SK-N-SH treated with all-trans-retinoic acid at 6 μM for 48 hours (cell line): ENCODE measurements at regions not wholly inside any gene's neighbourhood (a gene's known extent, or its start where the extent isn't known, plus 50 kb on each side); places are given as distances from the start of the nearest gene placed in this dataset.
A peak's percentile ranks its signal among the peaks of the same experiment; 100 is the strongest.

ENCODE experiments used
- ATAC-seq: fragments of 200-7000 bp; cut with Tn5 transposase; 3 replicates; pipeline ENCODE4 v1.9.1; 2020; ENCODE audit warnings: mild to moderate bottlenecking, moderate library complexity
- ARNTL ChIP-seq: fragments of 450-650 bp; formaldehyde crosslinking; IDR thresholded peaks from 2 replicates; pipeline ENCODE4 v1.5.0; 2020; ENCODE audit warnings: low read depth, mild to moderate bottlenecking, moderate library complexity, borderline replicate concordance
- BACH2 ChIP-seq: fragments of 250-450 bp; sonication (Bioruptor Pico); IDR thresholded peaks from 2 replicates; pipeline ENCODE4 v1.9.0; 2021; ENCODE audit warnings: mild to moderate bottlenecking, borderline replicate concordance
- CREB5 ChIP-seq: fragments of 250-450 bp; sonication (Bioruptor Pico); IDR thresholded peaks from 2 replicates; pipeline ENCODE4 v1.5.1; 2020; ENCODE audit warnings: low read depth, mild to moderate bottlenecking, moderate library complexity
- CSRNP3 ChIP-seq: fragments of 250-450 bp; sonication (Bioruptor Pico); IDR thresholded peaks from 2 replicates; pipeline ENCODE4 v1.5.1; 2021; ENCODE audit warnings: mild to moderate bottlenecking, moderate library complexity
- GLIS3 ChIP-seq: fragments of 250-450 bp; sonication (Bioruptor Pico); IDR thresholded peaks from 2 replicates; pipeline ENCODE4 v1.5.0; 2020; ENCODE audit warnings: mild to moderate bottlenecking, moderate library complexity
- ISL1 ChIP-seq: fragments of 250-450 bp; sonication (Bioruptor Pico); IDR thresholded peaks from 2 replicates; pipeline ENCODE4 v2.1.2; 2022; ENCODE audit warnings: mild to moderate bottlenecking, moderate library complexity
- OSR1 ChIP-seq: fragments of 250-450 bp; sonication (Bioruptor Pico); IDR thresholded peaks from 2 replicates; pipeline ENCODE4 v1.8.0; 2022; ENCODE audit warnings: moderate library complexity, mild to moderate bottlenecking, inconsistent platforms
- PATZ1 ChIP-seq: fragments of 250-450 bp; sonication (Bioruptor Pico); IDR thresholded peaks from 2 replicates; pipeline ENCODE4 v1.8.0; 2020; ENCODE audit warnings: mild to moderate bottlenecking, moderate library complexity, borderline replicate concordance
- POU6F1 ChIP-seq: fragments of 250-450 bp; sonication (Bioruptor Pico); IDR thresholded peaks from 2 replicates; pipeline ENCODE4 v1.8.0; 2021; ENCODE audit warnings: low read depth, mild to moderate bottlenecking, moderate library complexity, borderline replicate concordance
- RARB ChIP-seq: fragments of 250-450 bp; sonication (Bioruptor Pico); IDR thresholded peaks from 2 replicates; pipeline ENCODE4 v1.8.0; 2021; ENCODE audit warnings: mild to moderate bottlenecking, moderate library complexity
- SNAI2 ChIP-seq: fragments of 250-450 bp; sonication (Bioruptor Pico); IDR thresholded peaks from 2 replicates; pipeline ENCODE4 v1.5.0; 2020; ENCODE audit warnings: mild to moderate bottlenecking, moderate library complexity
- TCF4 ChIP-seq: fragments of 250-450 bp; sonication (Bioruptor Pico); IDR thresholded peaks from 2 replicates; pipeline ENCODE4 v1.8.0; 2021; ENCODE audit warnings: mild to moderate bottlenecking, moderate library complexity, borderline replicate concordance
- TOX ChIP-seq: fragments of 250-450 bp; sonication (Bioruptor Pico); IDR thresholded peaks from 2 replicates; pipeline ENCODE4 v1.8.0; 2021; ENCODE audit warnings: mild to moderate bottlenecking, moderate library complexity, borderline replicate concordance
- TSHZ2 ChIP-seq: fragments of 250-450 bp; sonication (Bioruptor Pico); IDR thresholded peaks from 2 replicates; pipeline ENCODE4 v1.5.0; 2020; ENCODE audit warnings: mild to moderate bottlenecking, moderate library complexity
- ZC3H10 ChIP-seq: fragments of 250-450 bp; sonication (Bioruptor Pico); IDR thresholded peaks from 2 replicates; pipeline ENCODE4 v1.5.1; 2021; ENCODE audit warnings: mild to moderate bottlenecking, moderate library complexity
- ZFP3 ChIP-seq: fragments of 250-450 bp; sonication (Bioruptor Pico); IDR thresholded peaks from 2 replicates; pipeline ENCODE4 v1.5.0; 2020; ENCODE audit warnings: mild to moderate bottlenecking, moderate library complexity
- ZFP30 ChIP-seq: fragments of 450-650 bp; formaldehyde crosslinking; IDR thresholded peaks from 2 replicates; pipeline ENCODE4 v1.5.0; 2022; ENCODE audit warnings: mild to moderate bottlenecking, moderate library complexity
- ZNF565 ChIP-seq: fragments of 450-650 bp; formaldehyde crosslinking; conservative IDR thresholded peaks from 2 replicates; pipeline ENCODE4 v1.5.0; 2020; ENCODE audit warnings: low read depth, mild to moderate bottlenecking, moderate library complexity
- ZNF70 ChIP-seq: fragments of 450-650 bp; formaldehyde crosslinking; IDR thresholded peaks from 2 replicates; pipeline ENCODE4 v1.5.0; 2020; ENCODE audit warnings: mild to moderate bottlenecking, moderate library complexity

GRCh38 chr2:21194147-21194546 lies 70.4 kb downstream of the TDRD15 start:
- TF ChIP-seq TCF4 (CRISPR knock-in tag) (no peak), POU6F1 (CRISPR knock-in tag) (no peak), ZNF70 (CRISPR knock-in tag) (no peak), CSRNP3 (no peak), ZFP3 (CRISPR knock-in tag) (no peak), ZNF565 (CRISPR knock-in tag) (no peak), ZFP30 (CRISPR knock-in tag) (no peak), GLIS3 (CRISPR knock-in tag) (no peak), RARB (CRISPR knock-in tag) (no peak), SNAI2 (CRISPR knock-in tag) (no peak), BACH2 (CRISPR knock-in tag) (no peak), CREB5 (no peak), ZC3H10 (CRISPR knock-in tag) (no peak), TOX (CRISPR knock-in tag) (no peak), TSHZ2 (no peak), ARNTL (CRISPR knock-in tag) (no peak)
- no peak for ATAC-seq

GRCh38 chr2:21194858-21195271 lies 71.1 kb downstream of the TDRD15 start:
- no peak for ATAC-seq
- TF ChIP-seq TSHZ2 (peak; percentile 68; the same call in 1 of the 2 replicates), ISL1 (CRISPR knock-in tag) (no peak), TCF4 (CRISPR knock-in tag) (peak; percentile 76; the same call in 1 of the 2 replicates)

- no peak for ATAC-seq
- TF ChIP-seq ZNF70 (CRISPR knock-in tag) (no peak), ARNTL (CRISPR knock-in tag) (no peak), ZFP30 (CRISPR knock-in tag) (no peak)
These were observed 71.6 kb downstream of the TDRD15 start for GRCh38 chr2:21195326-21195725.

GRCh38 chr2:21198637-21199036 lies 74.9 kb downstream of the TDRD15 start:
- TF ChIP-seq ZNF565 (CRISPR knock-in tag) (no peak), BACH2 (CRISPR knock-in tag) (no peak), OSR1 (CRISPR knock-in tag) (no peak), PATZ1 (no peak), ISL1 (CRISPR knock-in tag) (no peak), ARNTL (CRISPR knock-in tag) (no peak), ZFP3 (CRISPR knock-in tag) (no peak)
- no peak for ATAC-seq
